ENCODE measurements at regions not wholly inside any gene's neighbourhood (a gene's known extent, or its start where the extent isn't known, plus 50 kb on each side); places are given as distances from the start of the nearest gene placed in this dataset.

DNA sequence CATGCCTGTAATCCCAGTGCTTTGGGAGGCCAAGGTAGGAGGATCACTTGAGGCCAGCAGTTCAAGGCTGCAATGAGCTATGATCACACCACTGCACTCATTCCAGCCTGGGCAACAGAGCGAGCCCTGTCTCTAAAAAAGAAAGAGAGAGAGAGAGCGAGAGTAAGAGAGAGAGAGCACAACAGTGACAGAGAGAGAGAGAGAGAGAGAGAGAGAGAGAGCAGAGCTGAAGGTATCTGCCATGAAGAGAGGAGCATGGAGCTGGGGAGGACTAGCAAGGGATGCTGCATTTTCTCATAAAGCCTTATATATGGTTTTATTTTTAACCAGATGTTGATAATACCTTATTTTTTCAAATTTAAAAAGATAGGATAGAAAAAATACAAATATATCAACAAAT lies 84.5 kb upstream of the RNF32 start:
- no peak for TF ChIP-seq POLR2AphosphoS5 (IDR thresholded peaks at IDR 0.05; ENCODE audit: low read depth)
- TF ChIP-seq, protein P1, sequence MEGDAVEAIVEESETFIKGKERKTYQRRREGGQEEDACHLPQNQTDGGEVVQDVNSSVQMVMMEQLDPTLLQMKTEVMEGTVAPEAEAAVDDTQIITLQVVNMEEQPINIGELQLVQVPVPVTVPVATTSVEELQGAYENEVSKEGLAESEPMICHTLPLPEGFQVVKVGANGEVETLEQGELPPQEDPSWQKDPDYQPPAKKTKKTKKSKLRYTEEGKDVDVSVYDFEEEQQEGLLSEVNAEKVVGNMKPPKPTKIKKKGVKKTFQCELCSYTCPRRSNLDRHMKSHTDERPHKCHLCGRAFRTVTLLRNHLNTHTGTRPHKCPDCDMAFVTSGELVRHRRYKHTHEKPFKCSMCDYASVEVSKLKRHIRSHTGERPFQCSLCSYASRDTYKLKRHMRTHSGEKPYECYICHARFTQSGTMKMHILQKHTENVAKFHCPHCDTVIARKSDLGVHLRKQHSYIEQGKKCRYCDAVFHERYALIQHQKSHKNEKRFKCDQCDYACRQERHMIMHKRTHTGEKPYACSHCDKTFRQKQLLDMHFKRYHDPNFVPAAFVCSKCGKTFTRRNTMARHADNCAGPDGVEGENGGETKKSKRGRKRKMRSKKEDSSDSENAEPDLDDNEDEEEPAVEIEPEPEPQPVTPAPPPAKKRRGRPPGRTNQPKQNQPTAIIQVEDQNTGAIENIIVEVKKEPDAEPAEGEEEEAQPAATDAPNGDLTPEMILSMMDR (IDR thresholded peaks at IDR 0.05; ENCODE audit: insufficient read depth, low read length), result no peak
- TF ChIP-seq SPI1 (IDR thresholded peaks at IDR 0.05; ENCODE audit: borderline replicate concordance, low read depth), result no peak
- TF ChIP-seq GABPA (IDR thresholded peaks at IDR 0.05; ENCODE audit: low read depth), result no peak
- TF ChIP-seq, protein P2, sequence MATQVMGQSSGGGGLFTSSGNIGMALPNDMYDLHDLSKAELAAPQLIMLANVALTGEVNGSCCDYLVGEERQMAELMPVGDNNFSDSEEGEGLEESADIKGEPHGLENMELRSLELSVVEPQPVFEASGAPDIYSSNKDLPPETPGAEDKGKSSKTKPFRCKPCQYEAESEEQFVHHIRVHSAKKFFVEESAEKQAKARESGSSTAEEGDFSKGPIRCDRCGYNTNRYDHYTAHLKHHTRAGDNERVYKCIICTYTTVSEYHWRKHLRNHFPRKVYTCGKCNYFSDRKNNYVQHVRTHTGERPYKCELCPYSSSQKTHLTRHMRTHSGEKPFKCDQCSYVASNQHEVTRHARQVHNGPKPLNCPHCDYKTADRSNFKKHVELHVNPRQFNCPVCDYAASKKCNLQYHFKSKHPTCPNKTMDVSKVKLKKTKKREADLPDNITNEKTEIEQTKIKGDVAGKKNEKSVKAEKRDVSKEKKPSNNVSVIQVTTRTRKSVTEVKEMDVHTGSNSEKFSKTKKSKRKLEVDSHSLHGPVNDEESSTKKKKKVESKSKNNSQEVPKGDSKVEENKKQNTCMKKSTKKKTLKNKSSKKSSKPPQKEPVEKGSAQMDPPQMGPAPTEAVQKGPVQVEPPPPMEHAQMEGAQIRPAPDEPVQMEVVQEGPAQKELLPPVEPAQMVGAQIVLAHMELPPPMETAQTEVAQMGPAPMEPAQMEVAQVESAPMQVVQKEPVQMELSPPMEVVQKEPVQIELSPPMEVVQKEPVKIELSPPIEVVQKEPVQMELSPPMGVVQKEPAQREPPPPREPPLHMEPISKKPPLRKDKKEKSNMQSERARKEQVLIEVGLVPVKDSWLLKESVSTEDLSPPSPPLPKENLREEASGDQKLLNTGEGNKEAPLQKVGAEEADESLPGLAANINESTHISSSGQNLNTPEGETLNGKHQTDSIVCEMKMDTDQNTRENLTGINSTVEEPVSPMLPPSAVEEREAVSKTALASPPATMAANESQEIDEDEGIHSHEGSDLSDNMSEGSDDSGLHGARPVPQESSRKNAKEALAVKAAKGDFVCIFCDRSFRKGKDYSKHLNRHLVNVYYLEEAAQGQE (IDR thresholded peaks at IDR 0.05; ENCODE audit: insufficient replicate concordance, low read depth), result no peak
